GM19452 (cell line): ENCODE measurements at regions not wholly inside any gene's neighbourhood (a gene's known extent, or its start where the extent isn't known, plus 50 kb on each side); places are given as distances from the start of the nearest gene placed in this dataset.
"Not testable (repeated sequence)": the region's sequence is repeated elsewhere in the genome, so short reads cannot be mapped to it uniquely, and the experiment has no call there.

Experiments
- ATAC-seq: cut with Tn5 transposase; IDR thresholded peaks from one replicate; pipeline ENCODE4 v1.9.1; 2021; ENCODE audit not compliant: unreplicated experiment

- ATAC-seq, result no peak
Measured at GRCh38 chr3:160047876-160048275, 59.2 kb downstream of the IL12A start.

- ATAC-seq, result no peak
Measured at GRCh38 chr3:160049038-160049437, 60.4 kb downstream of the IL12A start.

GRCh38 chr3:160049565-160049964, 60.9 kb downstream of the IL12A start:
- no peak for ATAC-seq

- no peak for ATAC-seq
Measured at GRCh38 chr3:160049988-160050387, 61.4 kb downstream of the IL12A start.

- ATAC-seq, result no peak
Measured at GRCh38 chr3:160052385-160053047, 63.9 kb downstream of the IL12A start.

- no peak for ATAC-seq
Measured at GRCh38 chr3:160053048-160053391, 64.4 kb downstream of the IL12A start.

- not testable (repeated sequence) for ATAC-seq
Measured at GRCh38 chr3:160054862-160055261, 66.2 kb downstream of the IL12A start.

GRCh38 chr3:160055659-160056058, 67.0 kb downstream of the IL12A start:
- no peak for ATAC-seq

GRCh38 chr3:160057331-160057730, 68.7 kb downstream of the IL12A start:
- no peak for ATAC-seq

- no peak for ATAC-seq
Measured at GRCh38 chr3:160060409-160061027, 71.9 kb downstream of the IL12A start.

GRCh38 chr3:160061525-160061924, 72.9 kb downstream of the IL12A start:
- no peak for ATAC-seq

- ATAC-seq, result no peak
Measured at GRCh38 chr3:160065282-160065681, 76.6 kb downstream of the IL12A start.

- no peak for ATAC-seq
Measured at GRCh38 chr3:160065786-160066185, 77.2 kb downstream of the IL12A start.

GRCh38 chr3:160069986-160070385, 81.4 kb downstream of the IL12A start:
- ATAC-seq, result no peak

- ATAC-seq, result no peak
Measured at GRCh38 chr3:160076519-160076918, 87.9 kb downstream of the IL12A start.

GRCh38 chr3:160078533-160078932, 89.9 kb downstream of the IL12A start:
- no peak for ATAC-seq

GRCh38 chr3:160081958-160082533, 93.4 kb downstream of the IL12A start:
- no peak for ATAC-seq

GRCh38 chr3:160084998-160085397, 96.4 kb downstream of the IL12A start:
- ATAC-seq, result no peak

GRCh38 chr3:160088492-160089137, 100.0 kb downstream of the IL12A start:
- no peak for ATAC-seq

- ATAC-seq, result no peak
Measured at GRCh38 chr3:160090653-160091052, 102.0 kb downstream of the IL12A start.

- ATAC-seq, result no peak
Measured at GRCh38 chr3:160091441-160091840, 102.8 kb downstream of the IL12A start.

- ATAC-seq, result no peak
Measured at GRCh38 chr3:160092760-160093159, 104.1 kb downstream of the IL12A start.
